ENCODE measurements at regions not wholly inside any gene's neighbourhood (a gene's known extent, or its start where the extent isn't known, plus 50 kb on each side); places are given as distances from the start of the nearest gene placed in this dataset.

DNA sequence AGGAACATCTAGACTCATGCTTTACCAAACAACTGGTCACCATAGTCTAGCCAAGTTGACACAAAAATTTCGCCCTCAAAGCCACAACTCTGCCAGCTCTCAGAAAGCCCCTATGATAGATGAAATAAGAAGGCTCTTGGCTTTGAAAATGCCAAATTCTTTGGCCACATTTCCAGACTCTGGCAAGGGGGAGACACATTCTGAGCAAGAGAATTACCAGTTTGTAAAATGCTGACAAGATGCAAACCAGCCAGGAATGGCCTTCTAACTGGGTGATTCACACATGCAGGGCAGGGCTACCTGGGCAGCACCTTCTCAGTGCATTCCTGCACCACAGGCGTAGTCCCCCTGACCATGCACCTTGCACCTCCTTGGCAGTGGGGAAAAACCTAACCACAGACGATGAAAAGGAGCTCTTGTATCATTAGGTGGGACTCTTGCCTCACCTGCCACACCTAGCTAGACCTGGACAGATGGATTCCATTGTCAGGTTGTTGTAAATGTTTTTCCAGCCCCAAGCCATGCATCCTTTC lies 77.4 kb upstream of the CPEB2 start:
- no peak for DNase-seq (ENCODE audit: low spot score)
- H3K27me3 ChIP-seq (ENCODE audit: control insufficient read depth in 4 of 4, insufficient read depth in 4 of 4, low read length in 3 of 4) = no peaks in the 10 kb centered on the region
- H3K9me3 ChIP-seq (ENCODE audit: control insufficient read depth in 4 of 4, low read length in 3 of 4) = no peaks in the 10 kb centered on the region
- TF ChIP-seq EGR1 (IDR thresholded peaks at IDR 0.05; ENCODE audit: low read depth in 2 of 2) (no peak), YY1 (IDR thresholded peaks at IDR 0.05) (no peak), HNF4G (IDR thresholded peaks at IDR 0.05) (no peak), RXRA (IDR thresholded peaks at IDR 0.05) (no peak), JUND (IDR thresholded peaks at IDR 0.05) (no peak), FOXA1 (IDR thresholded peaks at IDR 0.05) (no peak), FOXA2 (IDR thresholded peaks at IDR 0.05) (no peak), NR2F2 (IDR thresholded peaks at IDR 0.05) (no peak), GABPA (IDR thresholded peaks at IDR 0.05 in 1 of 2, conservative IDR thresholded peaks at IDR 0.05 in 1 of 2) (no peak), TAF1 (conservative IDR thresholded peaks at IDR 0.05) (no peak), RAD21 (IDR thresholded peaks at IDR 0.05) (no peak), SP1 (IDR thresholded peaks at IDR 0.05) (no peak)
- TF ChIP-seq, protein P1, sequence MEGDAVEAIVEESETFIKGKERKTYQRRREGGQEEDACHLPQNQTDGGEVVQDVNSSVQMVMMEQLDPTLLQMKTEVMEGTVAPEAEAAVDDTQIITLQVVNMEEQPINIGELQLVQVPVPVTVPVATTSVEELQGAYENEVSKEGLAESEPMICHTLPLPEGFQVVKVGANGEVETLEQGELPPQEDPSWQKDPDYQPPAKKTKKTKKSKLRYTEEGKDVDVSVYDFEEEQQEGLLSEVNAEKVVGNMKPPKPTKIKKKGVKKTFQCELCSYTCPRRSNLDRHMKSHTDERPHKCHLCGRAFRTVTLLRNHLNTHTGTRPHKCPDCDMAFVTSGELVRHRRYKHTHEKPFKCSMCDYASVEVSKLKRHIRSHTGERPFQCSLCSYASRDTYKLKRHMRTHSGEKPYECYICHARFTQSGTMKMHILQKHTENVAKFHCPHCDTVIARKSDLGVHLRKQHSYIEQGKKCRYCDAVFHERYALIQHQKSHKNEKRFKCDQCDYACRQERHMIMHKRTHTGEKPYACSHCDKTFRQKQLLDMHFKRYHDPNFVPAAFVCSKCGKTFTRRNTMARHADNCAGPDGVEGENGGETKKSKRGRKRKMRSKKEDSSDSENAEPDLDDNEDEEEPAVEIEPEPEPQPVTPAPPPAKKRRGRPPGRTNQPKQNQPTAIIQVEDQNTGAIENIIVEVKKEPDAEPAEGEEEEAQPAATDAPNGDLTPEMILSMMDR (IDR thresholded peaks at IDR 0.05; ENCODE audit: low read depth, low read length, missing input control) = no peak
- TF ChIP-seq, protein P2, sequence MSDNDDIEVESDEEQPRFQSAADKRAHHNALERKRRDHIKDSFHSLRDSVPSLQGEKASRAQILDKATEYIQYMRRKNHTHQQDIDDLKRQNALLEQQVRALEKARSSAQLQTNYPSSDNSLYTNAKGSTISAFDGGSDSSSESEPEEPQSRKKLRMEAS (IDR thresholded peaks at IDR 0.05) = no peak
- TF ChIP-seq, protein P3, sequence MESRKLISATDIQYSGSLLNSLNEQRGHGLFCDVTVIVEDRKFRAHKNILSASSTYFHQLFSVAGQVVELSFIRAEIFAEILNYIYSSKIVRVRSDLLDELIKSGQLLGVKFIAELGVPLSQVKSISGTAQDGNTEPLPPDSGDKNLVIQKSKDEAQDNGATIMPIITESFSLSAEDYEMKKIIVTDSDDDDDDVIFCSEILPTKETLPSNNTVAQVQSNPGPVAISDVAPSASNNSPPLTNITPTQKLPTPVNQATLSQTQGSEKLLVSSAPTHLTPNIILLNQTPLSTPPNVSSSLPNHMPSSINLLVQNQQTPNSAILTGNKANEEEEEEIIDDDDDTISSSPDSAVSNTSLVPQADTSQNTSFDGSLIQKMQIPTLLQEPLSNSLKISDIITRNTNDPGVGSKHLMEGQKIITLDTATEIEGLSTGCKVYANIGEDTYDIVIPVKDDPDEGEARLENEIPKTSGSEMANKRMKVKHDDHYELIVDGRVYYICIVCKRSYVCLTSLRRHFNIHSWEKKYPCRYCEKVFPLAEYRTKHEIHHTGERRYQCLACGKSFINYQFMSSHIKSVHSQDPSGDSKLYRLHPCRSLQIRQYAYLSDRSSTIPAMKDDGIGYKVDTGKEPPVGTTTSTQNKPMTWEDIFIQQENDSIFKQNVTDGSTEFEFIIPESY (IDR thresholded peaks at IDR 0.05) = no peak
- TF ChIP-seq, protein P4, sequence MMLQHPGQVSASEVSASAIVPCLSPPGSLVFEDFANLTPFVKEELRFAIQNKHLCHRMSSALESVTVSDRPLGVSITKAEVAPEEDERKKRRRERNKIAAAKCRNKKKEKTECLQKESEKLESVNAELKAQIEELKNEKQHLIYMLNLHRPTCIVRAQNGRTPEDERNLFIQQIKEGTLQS (IDR thresholded peaks at IDR 0.05) = no peak
- H3K27ac ChIP-seq (ENCODE audit: low read depth in 1 of 2, low read length in 2 of 2) = no peak overlapping the region
- no peak overlapping the region for H3K4me3 ChIP-seq (ENCODE audit: low read depth in 1 of 3, low read length in 3 of 3)
- no peaks in the 10 kb centered on the region for H3K36me3 ChIP-seq (ENCODE audit: control insufficient read depth in 4 of 4, insufficient read depth in 3 of 4, low read depth in 1 of 4, low read length in 3 of 4)
- H3K4me1 ChIP-seq (ENCODE audit: control insufficient read depth in 4 of 4, insufficient read depth in 4 of 4, low read length in 3 of 4) = peaks cover 2 to 8% (median 6%) of the 10 kb centered on the region in 4 donors
- no peak overlapping the region for H3K9ac ChIP-seq (ENCODE audit: low read depth in 1 of 2, low read length in 2 of 2)
- WGBS = 83% methylated on average over 3 of the region's 3 CpGs

DNA sequence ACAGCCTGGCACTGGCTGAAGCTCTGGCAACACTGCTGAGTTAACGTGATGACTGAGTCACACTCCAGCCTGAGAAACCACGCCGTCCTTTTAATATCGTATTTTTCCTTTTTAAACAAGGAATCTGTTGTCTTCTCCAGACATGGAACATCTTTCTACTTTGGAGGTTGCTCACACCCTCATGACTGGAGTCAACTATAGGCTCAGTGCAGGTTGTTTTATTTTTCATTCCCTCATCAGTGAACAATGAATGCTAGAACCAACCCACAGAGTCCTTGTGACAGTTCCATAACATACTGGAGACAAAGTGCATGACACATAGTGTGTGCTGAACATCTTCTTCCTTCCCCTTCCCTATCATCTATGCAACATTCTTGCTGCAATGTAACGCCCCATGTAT lies 76.8 kb upstream of the CPEB2 start:
- no peaks in the 10 kb centered on the region for H3K36me3 ChIP-seq (ENCODE audit: control insufficient read depth in 4 of 4, insufficient read depth in 3 of 4, low read depth in 1 of 4, low read length in 3 of 4)
- no peak overlapping the region for H3K27ac ChIP-seq (ENCODE audit: low read depth in 1 of 2, low read length in 2 of 2)
- no peaks in the 10 kb centered on the region for H3K27me3 ChIP-seq (ENCODE audit: control insufficient read depth in 4 of 4, insufficient read depth in 4 of 4, low read length in 3 of 4)
- no peak overlapping the region for H3K4me3 ChIP-seq (ENCODE audit: low read depth in 1 of 3, low read length in 3 of 3)
- 92% methylated on average over 5 of the region's 5 CpGs for WGBS
- peaks cover 2 to 8% (median 6%) of the 10 kb centered on the region in 4 donors for H3K4me1 ChIP-seq (ENCODE audit: control insufficient read depth in 4 of 4, insufficient read depth in 4 of 4, low read length in 3 of 4)
- no peak overlapping the region for H3K9ac ChIP-seq (ENCODE audit: low read depth in 1 of 2, low read length in 2 of 2)
- TF ChIP-seq GABPA (IDR thresholded peaks at IDR 0.05 in 1 of 2, conservative IDR thresholded peaks at IDR 0.05 in 1 of 2) = no peak
- no peak for TF ChIP-seq EGR1 (IDR thresholded peaks at IDR 0.05; ENCODE audit: low read depth in 2 of 2)
- no peak for TF ChIP-seq HNF4G (IDR thresholded peaks at IDR 0.05)
- TF ChIP-seq, protein P4 (IDR thresholded peaks at IDR 0.05) = no peak
- TF ChIP-seq RAD21 (IDR thresholded peaks at IDR 0.05) = no peak
- no peak for TF ChIP-seq NR2F2 (IDR thresholded peaks at IDR 0.05)
- TF ChIP-seq, protein P1 (IDR thresholded peaks at IDR 0.05; ENCODE audit: low read depth, low read length, missing input control) = no peak
- no peak for TF ChIP-seq SP1 (IDR thresholded peaks at IDR 0.05)
- no peak for TF ChIP-seq FOXA2 (IDR thresholded peaks at IDR 0.05)
- TF ChIP-seq HNF4A (conservative IDR thresholded peaks at IDR 0.05) = no peak
- H3K9me3 ChIP-seq (ENCODE audit: control insufficient read depth in 4 of 4, low read length in 3 of 4) = no peaks in the 10 kb centered on the region
- no peak for DNase-seq (ENCODE audit: low spot score)

All from liver (tissue), 8 donors.